ENCODE measurements at regions not wholly inside any gene's neighbourhood (a gene's known extent, or its start where the extent isn't known, plus 50 kb on each side); places are given as distances from the start of the nearest gene placed in this dataset.

DNA sequence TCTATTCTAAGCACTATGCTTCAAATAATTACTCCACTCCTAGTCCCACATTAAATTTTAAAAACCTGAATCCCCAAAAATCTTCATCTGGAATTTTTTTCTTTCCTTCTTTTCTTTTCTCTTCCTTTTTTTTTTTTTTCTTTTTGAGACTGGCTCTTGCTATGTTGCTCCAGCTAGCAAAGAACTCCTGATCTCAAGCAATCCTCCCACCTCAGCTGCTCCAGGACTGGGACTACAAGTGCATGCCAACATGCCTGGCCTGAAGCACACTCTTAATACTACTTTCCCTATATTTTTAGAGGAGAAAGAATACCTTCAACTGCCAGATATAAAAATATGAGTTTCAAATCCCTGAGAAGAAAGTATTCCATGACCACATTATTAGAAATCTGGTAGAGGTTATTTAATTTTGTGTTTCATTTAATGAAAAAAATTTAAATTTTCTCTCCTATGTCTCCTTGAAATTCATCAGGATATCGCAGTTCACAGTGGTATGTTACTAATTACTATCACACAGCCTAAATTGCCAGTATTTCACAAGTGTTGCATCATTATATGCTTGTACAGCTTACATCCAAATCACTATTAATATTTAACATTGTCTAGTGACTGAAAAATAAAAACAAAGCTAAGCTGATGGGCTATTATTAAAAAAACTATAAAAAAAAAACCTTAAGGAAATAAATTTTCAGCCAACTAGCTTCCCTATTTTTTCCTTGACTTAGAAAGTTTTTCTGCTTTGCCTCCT, 227.8 kb downstream of the NAF1 start:
- H3K4me3 Mint-ChIP-seq (ENCODE audit: unreplicated experiment), result no peak overlapping the region
- no peak for TF ChIP-seq CTCF (IDR thresholded peaks at IDR 0.05; ENCODE audit: unreplicated experiment)
- no peaks in the 10 kb centered on the region for H3K9me3 Mint-ChIP-seq (ENCODE audit: unreplicated experiment)
- H3K27me3 Mint-ChIP-seq (ENCODE audit: unreplicated experiment), result no peaks in the 10 kb centered on the region
- no peak overlapping the region for H3K27ac Mint-ChIP-seq (ENCODE audit: unreplicated experiment)
- no peak for DNase-seq (ENCODE audit: low spot score)
- no peaks in the 10 kb centered on the region for H3K36me3 Mint-ChIP-seq (ENCODE audit: low read depth, unreplicated experiment)
- H3K4me1 Mint-ChIP-seq (ENCODE audit: unreplicated experiment), result peaks cover 4% of the 10 kb centered on the region

GRCh38 chr4:162935214-162935613, 231.5 kb downstream of the NAF1 start:
- H3K36me3 Mint-ChIP-seq (ENCODE audit: low read depth, unreplicated experiment), result no peaks in the 10 kb centered on the region
- no peak overlapping the region for H3K27ac Mint-ChIP-seq (ENCODE audit: unreplicated experiment)
- H3K4me3 Mint-ChIP-seq (ENCODE audit: unreplicated experiment), result no peak overlapping the region
- H3K27me3 Mint-ChIP-seq (ENCODE audit: unreplicated experiment), result no peaks in the 10 kb centered on the region
- TF ChIP-seq CTCF (IDR thresholded peaks at IDR 0.05; ENCODE audit: unreplicated experiment), result no peak
- DNase-seq (ENCODE audit: low spot score), result no peak
- H3K9me3 Mint-ChIP-seq (ENCODE audit: unreplicated experiment), result no peaks in the 10 kb centered on the region
- no peaks in the 10 kb centered on the region for H3K4me1 Mint-ChIP-seq (ENCODE audit: unreplicated experiment)

DNA sequence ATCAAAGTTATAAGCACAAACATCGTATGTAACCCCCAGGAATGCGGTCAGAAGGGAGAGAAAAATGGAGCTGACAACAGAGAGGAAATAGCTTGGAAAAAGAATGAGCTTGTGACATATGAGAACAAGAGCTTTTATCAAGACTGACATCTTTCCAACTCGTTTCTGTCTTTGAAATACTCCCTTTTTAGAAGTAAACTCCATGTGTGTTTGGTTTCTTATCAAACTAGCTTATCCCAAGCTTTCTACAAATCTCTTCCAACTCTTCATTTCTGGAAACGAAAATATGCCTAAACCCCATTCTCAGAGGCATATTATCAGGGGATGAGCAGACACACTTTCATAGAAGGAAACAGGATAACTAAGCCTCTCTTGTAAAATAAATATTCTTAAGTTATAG, 235.4 kb downstream of the NAF1 start:
- DNase-seq (ENCODE audit: low spot score), result no peak
- H3K27me3 Mint-ChIP-seq (ENCODE audit: unreplicated experiment), result no peaks in the 10 kb centered on the region
- no peaks in the 10 kb centered on the region for H3K9me3 Mint-ChIP-seq (ENCODE audit: unreplicated experiment)
- TF ChIP-seq CTCF (IDR thresholded peaks at IDR 0.05; ENCODE audit: unreplicated experiment), result no peak
- H3K36me3 Mint-ChIP-seq (ENCODE audit: low read depth, unreplicated experiment), result no peaks in the 10 kb centered on the region
- no peak overlapping the region for H3K4me3 Mint-ChIP-seq (ENCODE audit: unreplicated experiment)
- H3K27ac Mint-ChIP-seq (ENCODE audit: unreplicated experiment), result no peak overlapping the region
- peaks cover 2% of the 10 kb centered on the region for H3K4me1 Mint-ChIP-seq (ENCODE audit: unreplicated experiment)

DNA sequence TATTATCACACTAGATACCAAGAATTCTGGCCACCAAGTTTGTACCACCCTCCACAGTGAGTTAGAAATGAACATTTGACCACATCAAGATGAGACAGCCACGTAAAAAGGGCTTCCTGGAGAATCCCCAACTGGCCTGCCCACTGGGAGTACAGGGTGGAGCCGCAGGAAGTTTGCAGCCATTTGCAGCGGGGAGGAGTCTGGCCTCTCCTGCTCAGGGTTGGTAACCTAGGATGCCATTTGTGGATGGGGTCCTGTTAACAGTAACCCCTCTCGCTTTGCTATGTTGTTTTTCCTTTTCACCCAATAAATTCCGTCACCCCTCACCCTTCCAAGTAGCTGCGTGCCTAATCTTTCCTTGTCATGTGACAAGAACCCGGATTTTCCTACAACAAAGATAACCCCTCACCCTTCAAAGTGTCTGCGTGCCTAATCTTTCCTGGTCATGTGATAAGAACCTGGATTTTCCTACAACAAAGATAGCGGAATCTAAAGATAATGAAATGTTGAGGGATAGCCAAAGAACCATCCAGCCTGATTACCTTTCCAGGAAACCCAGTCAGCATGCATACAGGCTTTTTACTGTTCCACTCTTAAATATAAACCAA, 245.4 kb downstream of the NAF1 start:
- no peaks in the 10 kb centered on the region for H3K9me3 Mint-ChIP-seq (ENCODE audit: unreplicated experiment)
- H3K4me1 Mint-ChIP-seq (ENCODE audit: unreplicated experiment), result no peaks in the 10 kb centered on the region
- TF ChIP-seq CTCF (IDR thresholded peaks at IDR 0.05; ENCODE audit: unreplicated experiment), result no peak
- no peaks in the 10 kb centered on the region for H3K27me3 Mint-ChIP-seq (ENCODE audit: unreplicated experiment)
- no peak overlapping the region for H3K4me3 Mint-ChIP-seq (ENCODE audit: unreplicated experiment)
- H3K27ac Mint-ChIP-seq (ENCODE audit: unreplicated experiment), result no peak overlapping the region
- no peaks in the 10 kb centered on the region for H3K36me3 Mint-ChIP-seq (ENCODE audit: low read depth, unreplicated experiment)
- DNase-seq (ENCODE audit: low spot score), result no peak

DNA sequence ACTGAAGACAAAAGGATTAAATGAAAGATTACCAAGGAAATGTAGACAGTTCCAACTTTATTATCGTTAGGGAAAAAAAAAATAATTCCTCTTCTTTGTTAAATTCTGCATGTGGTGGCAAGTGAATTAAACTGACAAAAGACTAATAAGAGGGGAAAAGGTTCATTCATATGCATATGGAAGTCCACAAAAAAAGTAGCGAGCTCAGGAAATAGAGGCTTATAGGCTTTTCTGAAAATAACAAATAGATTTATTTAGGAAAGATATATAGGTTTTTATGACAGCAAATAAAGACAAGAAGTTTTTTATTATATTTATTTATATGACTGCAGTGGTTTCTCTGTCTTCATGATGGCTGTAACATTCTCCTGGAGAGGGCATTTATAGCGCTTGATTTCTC, 246.0 kb downstream of the NAF1 start:
- Mint-ChIP-seq H3K36me3 (ENCODE audit: low read depth, unreplicated experiment) (no peaks in the 10 kb centered on the region), H3K4me3 (ENCODE audit: unreplicated experiment) (no peak overlapping the region), H3K27ac (ENCODE audit: unreplicated experiment) (no peak overlapping the region), H3K9me3 (ENCODE audit: unreplicated experiment) (no peaks in the 10 kb centered on the region), H3K4me1 (ENCODE audit: unreplicated experiment) (no peaks in the 10 kb centered on the region), H3K27me3 (ENCODE audit: unreplicated experiment) (no peaks in the 10 kb centered on the region)
- DNase-seq (ENCODE audit: low spot score), result no peak
- TF ChIP-seq CTCF (IDR thresholded peaks at IDR 0.05; ENCODE audit: unreplicated experiment), result no peak

Data from endothelial cell (in vitro differentiated cells).